NCI-H1417 treated with DMSO at 0.1 percent for 48 hours (cell line): ENCODE measurements at regions not wholly inside any gene's neighbourhood (a gene's known extent, or its start where the extent isn't known, plus 50 kb on each side); places are given as distances from the start of the nearest gene placed in this dataset.
"Not testable (repeated sequence)": the region's sequence is repeated elsewhere in the genome, so short reads cannot be mapped to it uniquely, and the experiment has no call there.

Experiments
- DNase-seq: peaks from one replicate; lab custom pipeline; 2025; lab: John Stamatoyannopoulos, UW

DNA sequence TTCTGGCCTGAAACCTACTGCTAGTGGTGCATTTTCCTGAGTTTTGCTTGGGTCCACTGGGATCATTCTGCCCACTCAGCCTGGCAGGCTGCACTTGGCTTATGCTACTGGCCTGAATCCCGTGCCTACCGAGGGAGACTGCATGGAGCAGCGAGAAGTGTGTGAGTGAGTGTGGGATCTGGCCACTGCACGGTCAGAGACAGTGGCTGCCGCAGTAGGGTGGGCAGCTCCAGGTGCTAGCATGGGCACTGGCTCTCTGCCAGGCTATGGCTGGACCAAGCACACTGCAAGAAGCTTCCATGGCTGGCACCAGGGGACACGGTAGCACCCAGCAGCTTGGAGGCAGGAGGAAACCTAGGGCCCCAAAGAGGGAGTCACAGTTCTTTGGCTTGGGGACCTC, 1058.7 kb upstream of the ACO1 start:
- no peak for DNase-seq

DNA sequence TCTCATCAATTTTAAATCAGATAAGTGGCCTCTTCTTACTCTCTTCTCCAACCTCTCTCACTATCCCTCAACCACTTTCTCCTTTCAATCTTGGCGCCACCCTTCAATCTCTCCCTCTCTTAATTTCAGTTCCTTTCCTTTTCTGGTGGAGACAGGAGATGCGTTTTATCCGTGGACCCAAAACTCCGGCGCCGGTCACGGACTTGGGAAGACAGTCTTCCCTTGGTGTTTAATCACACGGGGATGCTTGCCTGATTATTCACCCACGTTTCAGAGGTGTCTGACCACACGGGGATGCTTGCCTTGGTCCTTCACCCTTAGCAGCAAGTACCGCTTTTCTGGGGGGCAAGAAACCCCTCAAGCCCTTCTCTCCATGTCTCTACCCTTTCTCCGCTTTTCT, 1057.6 kb upstream of the ACO1 start:
- not testable (repeated sequence) for DNase-seq

DNA sequence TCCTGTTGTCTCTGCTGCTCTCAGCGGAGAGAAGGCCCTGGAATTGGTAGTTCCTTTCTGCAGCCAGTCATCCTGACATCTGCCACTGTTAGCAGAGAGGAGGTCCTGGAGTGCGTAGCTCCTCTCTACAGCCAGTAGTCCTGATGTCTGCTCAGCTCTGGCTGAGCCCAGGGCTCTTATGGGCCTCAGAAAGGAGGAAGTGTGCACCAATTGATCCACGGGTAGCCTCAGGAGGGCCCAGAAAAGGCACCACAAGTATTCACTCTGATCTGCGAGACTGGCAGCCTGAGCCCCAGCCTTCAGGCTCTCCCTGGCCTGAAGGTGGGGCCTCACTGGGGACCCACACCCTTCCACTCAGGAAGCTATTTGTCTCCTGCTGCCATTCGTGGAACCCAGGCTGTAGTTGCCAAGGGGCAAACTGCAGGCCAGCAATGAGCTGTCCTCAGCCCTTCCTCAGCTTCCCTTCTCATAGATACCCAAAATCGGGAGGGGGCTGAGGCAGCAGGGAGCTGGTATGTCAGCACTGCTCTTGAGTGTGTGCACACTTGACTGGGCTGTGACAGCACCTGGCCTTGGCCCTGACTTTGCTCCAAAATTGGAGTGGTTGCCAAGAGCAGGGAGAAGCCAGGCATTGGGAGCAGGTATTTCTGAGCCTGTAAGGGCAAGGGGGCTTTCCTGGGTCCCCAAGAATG, 1049.5 kb upstream of the ACO1 start:
- no peak for DNase-seq

DNA sequence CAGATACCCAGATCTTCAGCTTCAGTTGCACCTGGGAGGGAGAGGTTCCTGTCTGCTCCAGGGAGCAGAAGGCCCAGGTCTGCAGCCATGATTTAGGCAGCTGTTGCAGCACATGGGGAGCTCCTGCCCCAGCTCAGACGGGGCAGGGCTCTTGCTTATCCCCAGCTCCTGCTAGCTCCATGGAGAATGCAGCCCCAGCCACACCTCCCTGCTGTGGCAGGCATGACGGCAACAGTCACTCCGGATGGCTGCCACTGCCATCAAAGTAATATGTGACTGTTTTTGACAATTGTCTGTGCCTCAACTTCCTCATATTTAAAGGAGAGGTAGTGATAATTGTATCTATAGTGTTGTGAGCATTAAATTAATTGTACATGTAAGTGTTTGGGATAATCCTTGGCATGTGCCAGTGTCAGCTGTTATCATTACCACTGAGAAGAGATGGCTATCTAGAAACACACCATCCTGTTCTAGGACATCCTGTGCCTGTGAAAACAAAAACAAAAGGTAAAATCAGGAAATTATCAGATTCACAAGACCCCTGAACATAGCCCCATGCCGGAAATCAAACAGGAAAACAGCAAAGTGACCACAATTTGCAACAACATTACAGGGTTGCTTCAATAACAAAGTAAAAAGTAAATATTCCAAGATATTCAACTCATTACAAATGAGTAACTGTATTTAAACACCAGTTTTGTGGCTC, 1048.8 kb upstream of the ACO1 start:
- DNase-seq = no peak

DNA sequence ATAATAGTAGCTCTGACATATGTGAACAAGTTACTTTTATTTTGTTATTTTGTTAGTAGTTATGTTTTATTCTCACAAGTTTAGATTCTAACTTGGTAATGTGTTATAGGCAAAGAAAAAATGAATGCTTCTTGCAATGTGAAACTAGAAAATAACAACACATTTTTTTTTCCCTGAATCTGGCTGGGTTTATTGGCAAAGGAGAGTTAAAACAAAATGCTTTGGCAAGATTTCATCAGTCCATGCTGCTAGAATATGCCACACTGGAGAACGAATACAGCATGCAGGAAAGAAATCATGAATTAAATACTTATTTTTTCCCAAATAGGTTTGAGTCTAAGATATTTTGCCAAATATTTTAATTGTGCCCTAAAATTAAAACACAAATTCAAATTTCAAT, 1048.1 kb upstream of the ACO1 start:
- no peak for DNase-seq

DNA sequence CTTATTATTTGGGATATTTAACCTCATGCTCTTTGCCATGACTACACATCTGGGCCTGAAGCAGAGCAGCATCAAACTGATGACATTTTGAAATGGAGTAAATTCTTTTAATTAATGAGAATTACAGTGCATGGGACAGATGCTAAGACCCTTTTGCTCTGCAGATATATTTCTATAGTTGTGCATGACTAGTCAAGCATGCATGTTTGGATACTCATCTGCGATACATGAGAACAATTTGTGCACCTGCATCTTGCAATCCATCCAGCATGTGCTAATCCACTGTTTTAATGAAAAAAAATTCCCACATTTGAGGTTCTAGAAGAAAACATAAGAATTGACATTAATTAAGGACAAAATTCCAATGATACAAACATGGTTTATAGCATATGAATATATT, 1047.6 kb upstream of the ACO1 start:
- no peak for DNase-seq

DNA sequence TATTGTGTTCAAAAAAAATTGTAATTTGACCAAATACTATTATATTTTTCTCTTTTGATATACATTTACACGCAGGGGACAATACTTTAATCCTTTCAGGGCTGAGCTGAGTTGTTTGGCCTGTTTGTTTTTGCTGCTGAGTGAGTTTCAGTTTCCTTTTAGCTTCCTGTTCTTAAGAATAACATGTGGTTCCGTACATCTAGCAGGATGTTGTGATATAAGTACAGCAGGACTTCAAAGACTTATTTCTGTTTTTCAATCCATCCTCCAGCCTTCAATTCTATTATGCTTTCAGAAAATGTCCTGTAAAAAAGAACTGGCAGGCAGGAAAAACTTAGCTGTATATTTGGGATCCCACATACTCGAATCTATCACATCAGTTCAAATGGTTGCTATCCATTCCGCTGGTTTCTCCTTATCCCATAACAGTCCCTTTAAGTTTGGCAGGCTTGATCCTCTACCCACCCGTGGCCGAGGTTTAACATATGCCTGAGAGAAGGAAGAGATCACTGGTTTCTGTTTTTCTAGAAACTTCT, 1037.3 kb upstream of the ACO1 start:
- no peak for DNase-seq

DNA sequence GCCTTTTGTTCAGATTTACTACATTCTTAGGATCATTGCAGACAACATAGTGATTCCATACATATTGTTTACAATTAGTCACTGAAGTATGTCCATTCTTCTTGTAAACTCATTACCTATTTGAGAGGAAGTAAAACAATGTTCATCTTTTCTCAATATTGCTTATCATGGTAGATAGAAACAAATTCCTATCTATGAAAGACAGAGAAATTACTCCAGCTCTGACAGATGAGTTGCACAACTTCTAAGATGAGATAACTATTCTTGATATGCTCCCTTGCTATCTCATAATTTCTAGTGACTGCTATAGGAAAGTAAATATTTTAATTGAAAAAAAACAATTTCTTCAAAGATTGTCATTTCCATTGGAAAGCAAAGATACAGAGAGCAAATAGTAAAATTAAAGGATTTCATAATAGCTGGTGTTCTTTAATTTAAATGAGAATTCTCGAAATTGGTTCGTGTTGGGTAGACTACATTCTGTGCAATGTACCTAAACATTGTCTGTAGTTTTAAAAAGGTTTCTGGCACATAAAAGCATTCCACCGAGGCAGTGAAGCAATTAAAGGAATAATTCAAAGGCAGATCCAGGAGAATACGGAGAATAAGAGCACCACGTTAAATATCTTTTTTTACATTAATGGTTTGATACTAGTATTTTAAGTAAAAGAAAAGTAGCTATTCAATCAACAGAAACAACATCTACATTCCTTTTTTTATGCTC, 1029.1 kb upstream of the ACO1 start:
- no peak for DNase-seq

DNA sequence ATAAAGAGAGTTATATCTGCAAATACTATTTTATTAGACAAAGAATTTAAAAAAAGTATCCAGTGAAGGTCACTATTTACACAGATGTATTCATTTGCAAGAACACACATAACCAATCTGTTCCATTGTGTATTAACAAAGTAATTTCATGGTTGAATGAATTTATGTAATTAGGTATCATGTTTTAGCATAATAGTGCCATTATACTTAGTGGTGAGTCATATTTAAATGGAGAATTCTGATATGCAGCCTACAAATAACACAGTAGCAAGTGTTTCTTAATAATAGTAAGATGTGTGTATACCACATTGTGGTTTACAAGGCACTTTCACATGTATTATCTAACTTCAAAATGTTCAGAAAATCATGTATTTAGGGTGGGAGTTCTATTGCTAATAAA, 1028.5 kb upstream of the ACO1 start:
- DNase-seq = peak; percentile 28

DNA sequence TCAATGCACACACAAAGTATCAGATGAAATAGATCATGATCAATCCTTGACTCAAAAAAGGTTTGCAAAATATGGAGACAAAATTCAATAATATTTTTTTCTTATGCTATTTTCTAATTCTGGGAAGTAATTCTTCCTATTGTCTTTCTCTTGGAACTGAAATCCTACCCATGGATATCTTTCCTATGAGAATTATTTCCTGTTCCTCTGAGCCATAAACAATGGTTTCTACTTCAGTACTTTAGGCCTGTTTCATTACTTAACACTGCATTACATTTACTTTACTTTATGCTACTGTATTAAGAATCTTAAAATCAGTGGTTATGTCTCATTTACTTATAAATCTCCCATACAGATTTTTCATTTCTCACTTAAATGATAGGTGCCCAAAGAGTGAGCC, 1025.4 kb upstream of the ACO1 start:
- no peak for DNase-seq

DNA sequence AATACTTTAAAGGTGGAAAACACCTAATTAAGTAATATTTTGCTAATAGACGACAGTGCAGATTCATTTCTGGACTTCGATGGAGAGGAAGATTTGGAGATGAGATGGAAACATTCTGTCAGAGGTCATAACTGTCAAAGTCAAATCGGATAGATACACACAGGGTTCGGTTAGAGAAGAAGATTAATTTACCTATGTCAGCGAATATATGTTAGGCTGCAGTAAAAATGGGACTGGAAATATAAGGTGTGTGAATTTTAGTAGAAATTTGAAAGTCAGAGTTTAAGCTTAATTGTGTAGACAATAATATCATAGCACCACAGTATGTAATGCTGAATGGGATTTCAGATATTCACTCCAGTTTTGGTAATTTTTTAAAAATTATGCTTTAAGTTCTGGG, 1020.3 kb upstream of the ACO1 start:
- no peak for DNase-seq

DNA sequence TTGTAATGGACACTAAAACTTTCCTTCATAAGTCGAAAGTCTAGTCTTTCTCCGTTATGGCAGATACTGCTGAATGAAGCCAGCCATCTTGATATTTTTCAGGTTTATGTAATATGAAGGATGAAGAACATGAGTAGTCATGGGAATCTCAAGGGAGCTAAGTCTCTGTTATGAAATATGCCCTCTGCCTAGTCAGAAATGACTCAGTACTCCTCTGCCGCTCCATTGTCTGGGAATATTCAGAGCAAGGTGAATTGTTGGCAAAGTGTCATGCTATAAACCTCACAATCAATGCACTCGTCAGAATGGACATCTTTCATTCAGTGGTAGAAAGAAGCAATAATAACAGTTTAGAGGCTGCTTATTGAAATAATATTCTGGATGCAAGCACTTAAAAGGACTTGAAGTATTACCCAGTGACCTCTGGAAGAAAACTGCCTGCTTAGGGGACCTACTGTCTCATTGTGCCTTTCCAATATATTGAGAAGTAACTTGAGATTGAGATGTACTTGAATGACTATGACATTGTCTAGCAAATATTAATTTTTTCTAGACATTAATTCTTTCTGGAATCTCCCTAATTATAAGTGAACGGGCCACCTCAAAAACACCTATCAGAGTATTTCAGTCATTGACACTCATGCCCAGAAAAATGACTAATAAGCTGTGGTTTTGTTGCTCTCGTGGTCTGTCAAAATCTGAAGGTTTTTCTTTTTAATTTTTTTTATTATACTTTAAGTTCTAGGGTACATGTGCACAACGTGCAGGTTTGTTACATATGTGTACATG, 1011.5 kb upstream of the ACO1 start:
- no peak for DNase-seq

DNA sequence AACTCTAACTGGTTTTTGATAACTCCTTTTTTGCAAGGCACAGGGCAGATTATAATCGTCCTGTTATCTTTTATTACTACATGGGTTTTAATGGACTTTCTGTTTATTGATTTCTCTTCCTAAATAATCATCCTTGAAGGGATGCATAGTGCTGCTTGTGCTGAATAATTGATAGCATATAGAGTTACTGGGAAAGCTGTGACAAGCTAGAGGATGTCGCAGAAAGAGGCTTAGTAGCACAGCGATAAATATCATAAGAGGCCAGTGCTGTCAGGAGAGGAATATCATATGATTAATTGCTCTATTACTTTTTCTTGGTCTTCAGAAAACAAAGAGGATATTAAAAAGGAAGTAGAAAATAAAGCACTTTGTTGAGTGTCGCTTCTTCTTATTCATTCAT, 1007.1 kb upstream of the ACO1 start:
- DNase-seq = no peak

DNA sequence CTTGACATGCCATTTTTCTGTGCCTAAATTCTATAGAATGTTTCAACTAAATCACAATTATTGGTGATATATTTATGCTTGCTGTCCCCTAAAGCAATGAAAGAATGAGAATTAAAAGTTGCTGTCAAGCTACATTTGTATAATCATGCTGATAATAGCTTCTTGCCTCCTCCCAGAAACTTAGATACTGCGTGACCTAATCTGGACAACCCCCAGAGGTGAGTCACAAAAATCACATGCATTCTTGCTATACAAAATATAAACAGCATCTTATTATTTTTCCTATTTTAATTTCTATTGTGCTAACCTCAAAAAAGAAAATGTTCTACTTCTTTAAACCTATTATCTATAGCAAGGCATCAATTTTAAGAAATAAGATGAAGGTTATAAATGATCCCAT, 995.8 kb upstream of the ACO1 start:
- DNase-seq = no peak

DNA sequence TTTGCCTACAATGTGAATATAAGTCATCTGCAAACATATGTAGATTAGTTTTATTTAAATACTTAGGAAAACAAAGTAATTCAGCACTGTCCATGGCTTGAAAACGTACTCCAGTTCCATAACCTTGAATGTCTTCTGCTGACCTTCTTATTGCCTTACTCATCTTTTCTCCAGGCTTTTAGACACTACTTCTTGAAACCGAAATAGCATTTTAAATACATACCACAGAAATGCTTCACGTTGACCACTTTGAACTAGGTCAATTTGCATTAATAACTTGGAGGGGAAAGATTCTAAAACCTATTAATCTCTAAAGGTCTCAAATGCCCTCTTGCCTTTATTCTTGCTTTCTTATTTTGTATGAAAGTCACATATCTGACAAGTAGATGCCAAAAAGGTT, 995.4 kb upstream of the ACO1 start:
- no peak for DNase-seq

DNA sequence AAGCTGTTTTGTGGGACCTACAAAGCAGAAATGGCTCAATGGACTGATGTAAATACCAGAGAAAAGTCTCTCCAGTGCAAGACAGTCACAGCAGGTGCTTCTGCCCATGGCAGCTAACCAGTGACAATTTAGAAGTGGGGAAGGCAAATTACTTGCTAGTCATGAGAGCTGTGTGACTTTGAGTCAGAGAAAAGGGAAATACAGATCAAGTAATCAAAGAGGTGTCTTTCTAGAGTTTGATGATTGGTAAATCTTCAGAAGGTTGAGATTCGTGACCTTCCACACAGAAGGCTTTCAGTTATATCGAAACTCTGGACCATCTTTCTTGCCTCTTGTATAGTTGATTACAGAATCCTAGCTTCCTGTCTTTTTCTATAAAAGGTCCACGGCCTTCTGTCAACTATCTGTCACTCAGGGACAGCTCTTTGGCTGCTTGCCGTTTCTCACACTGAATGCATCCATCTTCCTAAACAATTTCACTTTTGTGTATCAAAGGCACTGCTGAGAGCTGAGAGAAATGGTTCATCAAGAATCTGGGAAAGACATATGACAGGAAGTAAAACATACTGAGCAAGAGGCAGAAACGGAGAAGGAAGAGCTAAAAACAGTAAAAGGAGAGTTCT, 993.9 kb upstream of the ACO1 start:
- no peak for DNase-seq

DNA sequence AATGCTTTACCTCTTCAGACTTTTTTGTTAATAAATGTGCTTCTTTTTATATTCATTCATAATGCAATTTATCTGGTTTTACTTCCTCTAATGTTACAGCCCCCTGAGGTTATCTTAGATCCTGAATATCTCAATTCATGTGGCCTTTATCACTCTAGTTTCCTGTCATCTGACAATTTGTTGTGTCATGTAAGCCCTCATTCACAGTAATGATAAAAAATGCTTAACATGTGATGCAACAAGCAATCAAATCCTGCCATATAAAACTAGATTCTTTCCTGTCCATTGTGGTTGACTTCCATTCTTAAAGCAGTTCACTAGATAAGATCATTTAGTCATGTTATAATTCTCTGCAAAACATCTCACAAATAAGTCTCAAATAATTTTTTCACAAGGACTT, 991.2 kb upstream of the ACO1 start:
- DNase-seq = no peak

DNA sequence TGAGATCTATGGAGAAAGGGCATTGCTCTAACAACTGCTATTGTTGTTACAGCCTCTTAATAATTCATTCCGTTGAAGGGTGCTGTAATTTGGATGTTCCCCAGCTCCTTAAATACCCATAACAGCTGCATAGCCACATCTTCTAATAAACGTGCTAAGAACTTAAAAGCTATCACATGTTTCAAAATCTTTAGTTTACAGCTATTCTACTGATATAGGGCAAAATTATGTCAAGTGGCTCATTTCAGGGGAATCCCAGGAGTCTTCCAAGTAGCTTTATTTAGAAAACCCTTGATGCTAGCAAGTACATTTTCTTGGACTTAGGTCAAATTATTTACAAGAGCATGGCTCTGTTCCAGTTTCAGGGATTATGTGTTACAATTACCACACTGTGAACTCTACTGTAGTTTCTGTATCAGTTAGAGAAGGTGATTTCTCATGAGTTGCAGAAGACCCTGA, 990.4 kb upstream of the ACO1 start:
- no peak for DNase-seq

DNA sequence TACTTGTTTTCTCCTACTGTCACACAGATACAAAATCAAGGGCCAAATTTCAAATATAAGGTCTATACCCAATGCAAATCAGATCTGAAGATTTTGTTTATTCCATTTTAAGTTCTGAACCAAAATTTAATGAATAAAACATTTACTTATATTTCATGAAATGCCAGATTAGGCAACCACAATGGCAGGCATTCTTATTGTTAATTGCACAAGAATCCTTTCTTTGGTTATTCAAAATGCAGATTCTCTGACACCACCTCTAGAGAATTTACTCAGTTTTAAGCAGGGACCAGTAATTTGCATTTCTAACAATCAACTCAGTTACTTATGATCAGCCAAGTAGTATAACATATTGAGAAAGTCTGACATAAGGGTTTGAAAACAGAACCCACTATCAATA, 972.4 kb upstream of the ACO1 start:
- DNase-seq = no peak

DNA sequence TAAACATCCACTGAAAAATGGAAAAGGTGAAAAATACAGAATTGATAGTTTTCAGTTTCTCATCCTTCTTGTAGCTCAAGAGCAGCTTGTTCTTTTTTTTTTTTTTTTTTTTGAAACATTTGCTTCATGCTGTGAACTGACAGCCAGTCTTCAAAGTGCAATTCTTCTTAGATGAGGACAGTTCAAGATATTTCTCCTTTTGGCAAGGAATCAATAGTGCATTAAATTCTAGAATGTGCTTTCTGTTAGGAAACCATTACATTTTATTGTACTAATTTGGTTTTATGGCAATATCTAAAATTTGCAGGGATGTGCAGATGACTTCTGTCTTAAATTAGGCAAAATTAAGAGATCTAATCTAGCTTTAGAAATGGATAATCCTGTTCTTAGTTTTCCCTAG, 969.3 kb upstream of the ACO1 start:
- DNase-seq = no peak

DNA sequence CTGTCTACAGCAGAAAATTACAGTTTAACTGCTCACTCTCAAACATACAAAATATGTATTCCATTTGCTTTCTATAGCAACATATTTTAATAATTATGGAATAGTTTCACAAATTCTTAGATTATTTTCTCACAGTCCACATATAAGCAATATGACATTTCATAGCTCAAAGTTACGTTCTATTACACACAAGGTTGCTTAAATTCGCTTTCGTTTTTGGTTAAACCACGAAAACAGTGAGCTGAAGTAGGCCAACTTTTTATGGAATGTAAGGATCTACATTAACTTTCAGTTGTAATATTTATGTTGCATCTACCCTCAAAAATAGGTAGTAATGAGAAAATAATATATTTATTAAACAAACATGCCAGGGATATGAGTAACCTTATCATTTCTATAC, 966.0 kb upstream of the ACO1 start:
- no peak for DNase-seq
